GM19452 (cell line): ENCODE measurements at regions not wholly inside any gene's neighbourhood (a gene's known extent, or its start where the extent isn't known, plus 50 kb on each side); places are given as distances from the start of the nearest gene placed in this dataset.
"Not testable (repeated sequence)": the region's sequence is repeated elsewhere in the genome, so short reads cannot be mapped to it uniquely, and the experiment has no call there.

Experiments
- ATAC-seq: cut with Tn5 transposase; IDR thresholded peaks from one replicate; pipeline ENCODE4 v1.9.1; 2021; ENCODE audit not compliant: unreplicated experiment

- peak; percentile 31 for ATAC-seq
Observed at GRCh38 chr13:79190932-79191331, 215.1 kb downstream of the RBM26 start.

- no peak for ATAC-seq
Observed at GRCh38 chr13:79187917-79188690, 218.0 kb downstream of the RBM26 start.

GRCh38 chr13:79185580-79185979, 220.5 kb downstream of the RBM26 start:
- no peak for ATAC-seq

- ATAC-seq = no peak
Observed at GRCh38 chr13:79183231-79183630, 222.8 kb downstream of the RBM26 start.

GRCh38 chr13:79173691-79174090, 232.4 kb downstream of the RBM26 start:
- not testable (repeated sequence) for ATAC-seq

- ATAC-seq = not testable (repeated sequence)
Observed at GRCh38 chr13:79172924-79173323, 233.1 kb downstream of the RBM26 start.

GRCh38 chr13:79171141-79172061, 234.7 kb downstream of the RBM26 start:
- ATAC-seq = no peak

- ATAC-seq = no peak
Observed at GRCh38 chr13:79160818-79161217, 245.2 kb downstream of the RBM26 start.

- no peak for ATAC-seq
Observed at GRCh38 chr13:79155883-79156282, 250.2 kb downstream of the RBM26 start.

- ATAC-seq = no peak
Observed at GRCh38 chr13:79149210-79149609, 256.8 kb downstream of the RBM26 start.

GRCh38 chr13:79141082-79141481, 265.0 kb downstream of the RBM26 start:
- no peak for ATAC-seq

- no peak for ATAC-seq
Observed at GRCh38 chr13:79128158-79128557, 277.9 kb downstream of the RBM26 start.

- ATAC-seq = no peak
Observed at GRCh38 chr13:79126706-79127105, 279.3 kb downstream of the RBM26 start.

GRCh38 chr13:79124183-79124582, 281.9 kb downstream of the RBM26 start:
- ATAC-seq = no peak

GRCh38 chr13:79121286-79121685, 284.8 kb downstream of the RBM26 start:
- ATAC-seq = no peak

GRCh38 chr13:79119578-79120107, 286.4 kb downstream of the RBM26 start:
- ATAC-seq = no peak

GRCh38 chr13:79112016-79112415, 294.0 kb downstream of the RBM26 start:
- no peak for ATAC-seq

GRCh38 chr13:79108914-79109643, 297.0 kb downstream of the RBM26 start:
- peak; percentile 79 for ATAC-seq

GRCh38 chr13:79098596-79098995, 307.5 kb downstream of the RBM26 start:
- no peak for ATAC-seq

- ATAC-seq = no peak
Observed at GRCh38 chr13:79097201-79097600, 308.9 kb downstream of the RBM26 start.

- ATAC-seq = no peak
Observed at GRCh38 chr13:79096099-79096498, 310.0 kb downstream of the RBM26 start.
